ENCODE measurements at regions not wholly inside any gene's neighbourhood (a gene's known extent, or its start where the extent isn't known, plus 50 kb on each side); places are given as distances from the start of the nearest gene placed in this dataset.

- Histone ChIP-seq H3K4me1 (ENCODE audit: insufficient read depth, low read length, severe bottlenecking) (no peaks in the 10 kb centered on the region), H3K4me2 (ENCODE audit: low read length) (no peak overlapping the region), H2AFZ (ENCODE audit: low read length) (no peak overlapping the region), H4K20me1 (ENCODE audit: insufficient read depth, low read length) (no peaks in the 10 kb centered on the region), H3F3A (ENCODE audit: insufficient read depth, low read length) (no peaks in the 10 kb centered on the region), H3K79me2 (ENCODE audit: insufficient read depth, low read length) (no peaks in the 10 kb centered on the region), H3K36me3 (ENCODE audit: insufficient read depth, low read length) (no peaks in the 10 kb centered on the region), H3K27ac (ENCODE audit: low read depth, low read length, poor library complexity, severe bottlenecking) (no peak overlapping the region), H3K9me3 (ENCODE audit: low read length) (no peaks in the 10 kb centered on the region), H3K9ac (ENCODE audit: low read length) (no peak overlapping the region), H3K9me2 (ENCODE audit: low read depth, low read length) (no peaks in the 10 kb centered on the region), H3K4me3 (ENCODE audit: low read depth, low read length, poor library complexity, severe bottlenecking) (no peak overlapping the region), H3K27me3 (ENCODE audit: insufficient read depth, low read length) (no peaks in the 10 kb centered on the region; the same call in 1 of the 2 replicates)
- TF ChIP-seq EZH2 (IDR thresholded peaks at IDR 0.05; ENCODE audit: borderline replicate concordance, low read length), result no peak
- TF ChIP-seq, protein P1, sequence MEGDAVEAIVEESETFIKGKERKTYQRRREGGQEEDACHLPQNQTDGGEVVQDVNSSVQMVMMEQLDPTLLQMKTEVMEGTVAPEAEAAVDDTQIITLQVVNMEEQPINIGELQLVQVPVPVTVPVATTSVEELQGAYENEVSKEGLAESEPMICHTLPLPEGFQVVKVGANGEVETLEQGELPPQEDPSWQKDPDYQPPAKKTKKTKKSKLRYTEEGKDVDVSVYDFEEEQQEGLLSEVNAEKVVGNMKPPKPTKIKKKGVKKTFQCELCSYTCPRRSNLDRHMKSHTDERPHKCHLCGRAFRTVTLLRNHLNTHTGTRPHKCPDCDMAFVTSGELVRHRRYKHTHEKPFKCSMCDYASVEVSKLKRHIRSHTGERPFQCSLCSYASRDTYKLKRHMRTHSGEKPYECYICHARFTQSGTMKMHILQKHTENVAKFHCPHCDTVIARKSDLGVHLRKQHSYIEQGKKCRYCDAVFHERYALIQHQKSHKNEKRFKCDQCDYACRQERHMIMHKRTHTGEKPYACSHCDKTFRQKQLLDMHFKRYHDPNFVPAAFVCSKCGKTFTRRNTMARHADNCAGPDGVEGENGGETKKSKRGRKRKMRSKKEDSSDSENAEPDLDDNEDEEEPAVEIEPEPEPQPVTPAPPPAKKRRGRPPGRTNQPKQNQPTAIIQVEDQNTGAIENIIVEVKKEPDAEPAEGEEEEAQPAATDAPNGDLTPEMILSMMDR (IDR thresholded peaks at IDR 0.05; ENCODE audit: low read length), result no peak
Observed at GRCh38 chr18:22303927-22304326, 113.8 kb downstream of the CTAGE1 start.

- H3F3A ChIP-seq (ENCODE audit: insufficient read depth, low read length), result no peaks in the 10 kb centered on the region
- H3K27me3 ChIP-seq (ENCODE audit: insufficient read depth, low read length), result no peaks in the 10 kb centered on the region; the same call in 1 of the 2 replicates
- no peak overlapping the region for H3K9ac ChIP-seq (ENCODE audit: low read length)
- H3K27ac ChIP-seq (ENCODE audit: low read depth, low read length, poor library complexity, severe bottlenecking), result no peak overlapping the region
- no peak overlapping the region for H3K4me2 ChIP-seq (ENCODE audit: low read length)
- no peaks in the 10 kb centered on the region for H3K4me1 ChIP-seq (ENCODE audit: insufficient read depth, low read length, severe bottlenecking)
- no peaks in the 10 kb centered on the region for H3K79me2 ChIP-seq (ENCODE audit: insufficient read depth, low read length)
- no peak for TF ChIP-seq EZH2 (IDR thresholded peaks at IDR 0.05; ENCODE audit: borderline replicate concordance, low read length)
- TF ChIP-seq, protein P1 (IDR thresholded peaks at IDR 0.05; ENCODE audit: low read length), result no peak
- no peak overlapping the region for H3K4me3 ChIP-seq (ENCODE audit: low read depth, low read length, poor library complexity, severe bottlenecking)
- H3K9me3 ChIP-seq (ENCODE audit: low read length), result no peaks in the 10 kb centered on the region
- H4K20me1 ChIP-seq (ENCODE audit: insufficient read depth, low read length), result no peaks in the 10 kb centered on the region
- no peaks in the 10 kb centered on the region for H3K9me2 ChIP-seq (ENCODE audit: low read depth, low read length)
- no peaks in the 10 kb centered on the region for H3K36me3 ChIP-seq (ENCODE audit: insufficient read depth, low read length)
- no peak overlapping the region for H2AFZ ChIP-seq (ENCODE audit: low read length)
Observed at GRCh38 chr18:22302144-22302543, 115.6 kb downstream of the CTAGE1 start.

DNA sequence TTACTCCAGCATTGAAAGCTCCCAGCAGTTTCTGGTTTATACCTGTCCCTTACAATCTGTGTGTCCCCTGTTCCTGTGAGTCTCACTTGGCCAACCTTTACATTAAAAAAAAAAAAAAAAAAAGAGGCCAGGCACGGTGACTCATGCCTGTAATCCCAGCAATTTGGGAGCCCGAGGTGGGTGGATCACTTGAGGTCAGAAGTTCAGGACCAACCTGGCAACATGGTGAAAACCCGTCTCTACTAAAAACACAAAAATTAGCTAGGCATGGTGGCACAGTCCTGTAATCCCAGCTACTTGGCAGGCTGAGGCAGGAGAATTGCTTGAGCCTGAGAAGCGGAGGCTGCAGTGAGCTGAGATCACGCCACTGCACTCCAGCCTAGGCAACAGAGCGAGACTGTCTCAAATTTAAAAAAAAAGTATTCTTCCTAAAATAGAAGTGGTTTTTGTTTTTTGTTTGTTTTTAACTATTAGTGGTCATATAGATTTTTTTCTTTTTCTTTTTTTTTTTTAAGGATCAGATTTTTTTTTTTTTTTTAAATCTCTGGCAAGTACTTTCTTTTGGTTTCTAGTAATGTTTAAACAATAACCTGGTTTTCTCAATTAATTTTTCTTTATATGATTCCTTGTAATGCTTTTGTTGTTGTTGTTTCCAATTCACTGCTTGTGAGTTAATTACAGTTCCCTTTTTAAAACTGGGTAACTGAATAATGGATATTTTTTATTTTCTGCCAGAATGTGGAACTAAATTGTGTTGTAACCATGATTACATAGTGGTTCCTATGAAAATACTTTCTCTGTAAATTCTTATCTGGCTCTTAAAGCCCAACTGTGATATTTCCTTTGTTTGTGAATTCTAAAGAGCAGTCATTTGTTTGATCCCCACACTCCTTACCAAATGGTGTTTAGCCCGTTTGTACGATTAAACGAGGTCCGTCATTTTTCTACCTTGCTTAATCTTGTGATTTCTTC lies 116.8 kb downstream of the CTAGE1 start:
- Histone ChIP-seq H3K9me2 (ENCODE audit: low read depth, low read length) (no peaks in the 10 kb centered on the region), H3K27me3 (ENCODE audit: insufficient read depth, low read length) (no peaks in the 10 kb centered on the region; the same call in 1 of the 2 replicates), H3F3A (ENCODE audit: insufficient read depth, low read length) (no peaks in the 10 kb centered on the region), H4K20me1 (ENCODE audit: insufficient read depth, low read length) (no peaks in the 10 kb centered on the region), H3K4me3 (ENCODE audit: low read depth, low read length, poor library complexity, severe bottlenecking) (no peak overlapping the region), H3K36me3 (ENCODE audit: insufficient read depth, low read length) (no peaks in the 10 kb centered on the region), H3K4me2 (ENCODE audit: low read length) (no peak overlapping the region), H3K9me3 (ENCODE audit: low read length) (no peaks in the 10 kb centered on the region), H3K79me2 (ENCODE audit: insufficient read depth, low read length) (no peaks in the 10 kb centered on the region), H2AFZ (ENCODE audit: low read length) (no peak overlapping the region), H3K9ac (ENCODE audit: low read length) (no peak overlapping the region), H3K4me1 (ENCODE audit: insufficient read depth, low read length, severe bottlenecking) (no peaks in the 10 kb centered on the region), H3K27ac (ENCODE audit: low read depth, low read length, poor library complexity, severe bottlenecking) (no peak overlapping the region)
- TF ChIP-seq, protein P1 (IDR thresholded peaks at IDR 0.05; ENCODE audit: low read length), result no peak
- no peak for TF ChIP-seq EZH2 (IDR thresholded peaks at IDR 0.05; ENCODE audit: borderline replicate concordance, low read length)

Data from OCI-LY1 (cell line).